K562 (cell line): ENCODE measurements at regions not wholly inside any gene's neighbourhood (a gene's known extent, or its start where the extent isn't known, plus 50 kb on each side); places are given as distances from the start of the nearest gene placed in this dataset.

Experiments used
- KDM1A ChIP-seq, 2 experiments: fragments of 450-650 bp; IDR thresholded peaks; 2 replicates each; pipeline ENCODE4 v1.6.1; 2016; ENCODE audit warnings: mild to moderate bottlenecking in 2 of 2
- TF ChIP-seq, protein P1 (sequence below): sonication (generic); formaldehyde crosslinking; IDR thresholded peaks from 2 replicates; pipeline ENCODE4 v1.8.1; 2023; ENCODE audit warnings: mild to moderate bottlenecking, missing genetic modification reagents, moderate library complexity

DNA sequence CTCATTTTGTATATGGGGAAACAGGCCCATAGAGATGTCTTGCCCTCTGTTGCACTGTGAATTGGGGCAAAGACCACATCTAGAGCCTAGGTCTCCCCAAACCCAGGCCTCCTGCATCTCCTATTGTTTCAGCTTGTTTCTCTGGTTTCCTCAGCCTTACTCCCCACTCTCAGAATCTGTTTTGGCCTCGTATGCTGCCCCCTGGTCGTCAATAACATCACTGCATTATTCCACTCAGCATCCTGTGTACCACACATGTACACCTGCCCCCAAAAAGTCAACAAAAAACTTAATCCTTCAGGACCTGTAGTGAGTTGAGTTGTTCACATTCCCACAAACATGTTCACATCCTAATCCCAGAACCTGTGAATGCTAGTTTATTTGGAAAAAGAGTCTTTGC, 184.8 kb downstream of the BRINP2 start:
- no peak for TF ChIP-seq KDM1A (IDR thresholded peaks at IDR 0.05)
- TF ChIP-seq, protein P1, sequence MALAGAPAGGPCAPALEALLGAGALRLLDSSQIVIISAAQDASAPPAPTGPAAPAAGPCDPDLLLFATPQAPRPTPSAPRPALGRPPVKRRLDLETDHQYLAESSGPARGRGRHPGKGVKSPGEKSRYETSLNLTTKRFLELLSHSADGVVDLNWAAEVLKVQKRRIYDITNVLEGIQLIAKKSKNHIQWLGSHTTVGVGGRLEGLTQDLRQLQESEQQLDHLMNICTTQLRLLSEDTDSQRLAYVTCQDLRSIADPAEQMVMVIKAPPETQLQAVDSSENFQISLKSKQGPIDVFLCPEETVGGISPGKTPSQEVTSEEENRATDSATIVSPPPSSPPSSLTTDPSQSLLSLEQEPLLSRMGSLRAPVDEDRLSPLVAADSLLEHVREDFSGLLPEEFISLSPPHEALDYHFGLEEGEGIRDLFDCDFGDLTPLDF: no peak
